Breast epithelium (tissue), 3 donors: ENCODE measurements at regions not wholly inside any gene's neighbourhood (a gene's known extent, or its start where the extent isn't known, plus 50 kb on each side); places are given as distances from the start of the nearest gene placed in this dataset.

Experiments used
- CTCF ChIP-seq, 3 donors: fragments of 450-650 bp; IDR thresholded peaks; one replicate each; pipeline ENCODE4 v1.5.1; 2016 to 2017; ENCODE audit warnings: antibody characterized with exemption in 3 of 3, mild to moderate bottlenecking in 3 of 3, moderate library complexity in 3 of 3
- POLR2A ChIP-seq: fragments of 450-650 bp; IDR thresholded peaks from one replicate; pipeline ENCODE4 v1.6.1; 2016; ENCODE audit warnings: antibody characterized with exemption, mild to moderate bottlenecking, moderate library complexity

DNA sequence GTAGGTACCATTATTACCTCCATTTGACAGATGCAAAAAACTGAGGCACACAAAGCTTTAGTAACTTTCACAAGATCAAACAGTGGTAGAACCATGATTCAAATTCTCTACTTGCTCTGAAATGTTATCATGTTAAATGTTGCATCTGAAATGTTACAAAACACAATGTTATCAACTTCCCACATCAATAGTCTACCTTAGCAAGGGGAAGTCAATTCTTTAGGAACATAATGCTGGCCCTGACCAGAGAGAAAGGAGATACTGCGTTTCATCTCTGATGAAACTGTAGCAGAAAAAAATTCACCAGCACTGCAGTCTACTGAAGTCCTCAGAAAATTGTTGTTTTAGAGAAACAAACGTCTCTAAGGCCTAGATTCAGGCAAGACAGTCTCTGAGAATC lies 174.1 kb downstream of the SATB1 start:
- no peak for TF ChIP-seq CTCF (IDR thresholded peaks at IDR 0.05)
- TF ChIP-seq POLR2A: no peak
